RKO (cell line): ENCODE measurements at regions not wholly inside any gene's neighbourhood (a gene's known extent, or its start where the extent isn't known, plus 50 kb on each side); places are given as distances from the start of the nearest gene placed in this dataset.
"Not testable (repeated sequence)": the region's sequence is repeated elsewhere in the genome, so short reads cannot be mapped to it uniquely, and the experiment has no call there.

Experiments
- DNase-seq: peaks from one replicate; pipeline ENCODE4 v3.0.0-alpha.2; 2016; ENCODE audit warnings: low spot score

DNA sequence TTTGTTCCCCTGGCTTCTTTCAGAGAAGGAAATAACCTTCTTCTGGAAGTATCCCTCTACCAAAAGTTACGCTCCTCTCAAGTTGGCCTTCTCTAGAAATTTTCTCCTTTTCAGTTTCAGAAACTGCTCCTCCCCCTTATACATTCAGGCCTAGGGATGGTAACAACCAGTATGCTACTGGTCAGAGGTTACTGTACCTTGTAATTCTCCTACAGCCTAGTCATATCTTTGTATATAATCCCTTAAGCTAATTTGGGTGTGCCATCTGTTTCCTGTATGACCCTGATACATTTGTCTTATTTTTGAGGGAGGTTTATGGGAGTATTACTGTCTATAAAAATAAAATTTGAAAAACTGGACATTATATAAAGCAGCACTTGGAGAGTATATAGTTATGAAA lies 98.0 kb upstream of the NOTCH2NLA start:
- DNase-seq = not testable (repeated sequence)

DNA sequence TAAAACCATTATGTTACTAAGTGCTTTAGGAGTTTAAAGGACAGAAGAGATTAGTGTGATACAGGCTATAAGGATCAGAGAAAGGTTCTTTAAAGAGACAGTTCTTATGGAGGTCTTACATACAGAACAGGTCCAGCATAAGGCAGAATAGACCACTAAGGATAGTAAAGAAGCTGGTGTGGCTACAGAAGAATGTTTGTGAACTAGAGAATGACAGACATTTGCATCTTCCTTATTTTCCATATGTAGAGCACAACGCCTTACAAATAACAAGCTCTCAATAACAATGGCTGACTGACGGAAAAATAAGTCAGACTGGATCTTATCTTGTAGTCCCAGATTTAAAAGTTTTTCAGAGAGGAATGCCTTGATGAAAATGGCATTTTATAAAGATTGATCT lies 95.6 kb upstream of the NOTCH2NLA start:
- DNase-seq = not testable (repeated sequence)

DNA sequence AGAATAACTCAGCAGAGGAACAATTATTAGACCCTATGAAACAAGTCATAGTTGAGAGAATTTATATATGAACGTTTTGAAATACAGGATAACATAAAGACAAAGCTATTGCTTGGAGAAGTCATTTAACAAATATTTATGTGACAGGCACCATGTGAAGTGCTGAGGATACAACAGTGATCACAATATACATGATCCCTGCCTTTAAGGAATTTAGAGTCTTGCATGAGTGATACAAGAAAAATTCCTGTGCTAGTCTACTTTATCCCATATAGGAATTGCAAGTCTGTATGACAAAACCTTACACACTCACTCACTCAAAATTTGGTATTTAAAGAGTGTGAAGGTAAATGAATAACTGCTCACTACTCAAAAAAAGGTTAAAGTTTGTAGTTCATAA lies 94.5 kb upstream of the NOTCH2NLA start:
- not testable (repeated sequence) for DNase-seq

DNA sequence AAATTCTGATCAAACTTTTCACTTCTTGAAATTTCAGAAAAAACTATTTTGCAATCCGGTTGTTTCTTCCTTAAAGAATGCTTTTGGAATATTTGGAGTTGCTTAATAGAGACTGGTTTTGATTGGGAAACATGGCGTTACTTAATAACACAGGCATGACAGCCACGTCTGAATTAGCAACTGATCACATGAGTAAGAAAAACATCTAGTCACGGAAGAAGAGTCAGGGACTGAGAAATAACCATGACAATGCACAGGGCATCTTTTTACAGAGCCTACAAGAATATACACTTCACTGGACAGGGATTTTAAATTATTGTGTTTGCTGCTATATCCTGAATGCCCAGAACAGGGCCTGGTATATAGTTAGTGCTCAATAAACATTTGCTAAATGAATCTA lies 94.1 kb upstream of the NOTCH2NLA start:
- not testable (repeated sequence) for DNase-seq

DNA sequence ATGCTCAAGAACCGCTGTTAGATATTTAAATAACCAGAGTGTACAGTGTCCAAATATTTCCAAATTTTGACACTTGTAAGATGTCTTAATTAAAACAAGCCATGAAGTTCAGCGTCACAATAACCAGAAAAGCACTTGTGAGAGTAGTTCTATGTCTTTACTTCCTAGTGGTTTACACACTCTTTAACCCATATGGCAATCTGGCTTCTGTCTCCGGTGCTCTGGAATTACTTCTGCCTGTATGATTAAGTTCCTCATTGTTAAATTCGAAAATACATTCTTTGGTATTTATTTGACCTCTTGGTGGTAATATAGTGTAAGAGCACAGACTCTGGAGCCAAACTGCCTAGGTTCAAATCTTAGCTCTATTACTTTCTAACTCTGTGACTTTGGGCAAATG lies 89.9 kb upstream of the NOTCH2NLA start:
- not testable (repeated sequence) for DNase-seq

DNA sequence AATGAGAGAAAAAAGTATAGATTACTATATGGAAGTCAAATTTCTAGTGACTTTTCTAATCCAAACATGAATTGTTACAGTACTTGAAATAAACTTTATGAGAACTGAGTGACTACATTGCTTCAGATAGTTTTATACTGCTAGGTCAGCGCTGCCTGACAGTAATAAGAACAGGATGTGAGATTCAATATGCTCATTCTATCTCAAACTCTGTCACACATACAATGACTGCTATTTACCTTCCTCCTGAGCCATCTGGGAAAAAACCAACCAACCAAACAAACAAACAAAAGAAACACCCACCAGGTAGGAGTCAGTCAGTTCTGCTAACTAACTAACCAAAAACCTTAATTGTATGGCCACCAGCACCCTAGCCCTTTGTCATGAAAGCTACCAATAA lies 89.0 kb upstream of the NOTCH2NLA start:
- DNase-seq = not testable (repeated sequence)

DNA sequence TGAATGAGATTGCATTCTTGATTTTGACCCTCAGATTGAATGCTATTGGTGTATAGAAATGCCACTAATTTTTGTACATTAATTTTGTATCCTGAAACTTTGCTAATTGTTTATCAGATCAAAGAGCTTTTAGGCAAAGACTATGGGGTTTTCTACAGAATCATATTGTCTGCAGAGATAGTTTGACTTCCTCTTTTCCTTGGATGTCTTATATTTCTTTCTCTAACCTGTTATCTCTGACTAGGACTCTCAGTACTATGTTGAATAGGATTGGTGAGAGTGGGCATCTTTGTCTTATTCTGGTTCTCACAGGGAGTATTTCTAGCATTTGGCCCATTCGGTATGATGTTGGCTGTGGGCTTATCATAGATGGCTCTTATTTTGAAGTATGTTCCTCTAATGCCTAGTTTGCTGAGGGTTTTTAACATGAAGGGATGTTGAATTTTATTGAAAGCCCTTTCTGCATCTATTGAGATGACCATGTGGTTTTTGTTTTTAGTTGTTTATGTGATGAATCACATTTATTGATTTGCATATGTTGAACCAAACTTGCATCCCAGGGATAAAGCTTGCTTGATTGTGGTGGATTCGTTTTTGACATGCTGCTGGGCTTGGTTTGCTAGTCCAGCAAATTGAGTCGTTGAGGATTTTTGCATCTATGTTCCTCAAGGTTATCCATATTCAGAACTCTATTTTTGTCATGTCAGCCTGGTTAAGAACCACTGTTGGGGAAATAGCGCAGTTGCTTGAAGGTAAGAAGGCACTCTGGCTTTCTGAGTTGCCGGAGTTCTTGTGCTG lies 85.8 kb upstream of the NOTCH2NLA start:
- DNase-seq = not testable (repeated sequence)

DNA sequence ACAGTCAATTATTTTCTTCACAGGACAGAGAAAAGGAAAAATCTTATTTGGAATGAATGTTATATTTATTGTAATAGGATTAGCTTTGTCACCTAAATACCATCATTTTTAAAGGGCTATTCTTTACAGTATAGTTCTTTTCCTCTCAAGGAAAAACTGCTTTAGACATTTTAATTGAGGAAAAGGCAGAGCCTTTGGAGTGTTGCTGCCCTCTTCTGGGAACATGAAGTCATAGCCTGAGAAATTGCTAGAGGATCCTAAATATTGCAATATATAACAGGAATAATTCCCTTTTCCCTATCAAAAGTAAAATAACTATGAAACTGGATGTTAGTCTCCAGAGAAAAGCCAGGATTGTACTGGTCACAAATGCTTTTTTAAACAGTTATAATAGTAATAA lies 81.8 kb upstream of the NOTCH2NLA start:
- DNase-seq = not testable (repeated sequence)

DNA sequence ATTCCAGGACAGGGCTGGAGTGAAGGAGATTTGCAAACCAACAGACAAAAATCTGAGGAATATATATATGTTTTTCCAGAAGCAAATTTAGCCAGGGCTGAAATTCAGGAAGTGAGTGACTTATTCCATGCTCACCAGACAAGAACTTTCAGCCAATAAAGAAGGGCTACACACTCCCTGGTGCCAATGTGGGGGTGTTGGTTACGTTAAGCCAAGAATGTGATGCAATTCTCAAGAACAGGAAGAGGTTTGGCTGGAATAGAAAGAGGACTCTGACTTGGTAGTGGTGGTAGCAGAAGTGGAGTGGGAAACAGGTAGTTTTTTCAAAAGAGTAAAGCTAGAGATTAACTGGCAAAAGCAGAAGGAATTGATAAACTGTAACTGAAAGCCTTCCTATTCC lies 80.6 kb upstream of the NOTCH2NLA start:
- not testable (repeated sequence) for DNase-seq

DNA sequence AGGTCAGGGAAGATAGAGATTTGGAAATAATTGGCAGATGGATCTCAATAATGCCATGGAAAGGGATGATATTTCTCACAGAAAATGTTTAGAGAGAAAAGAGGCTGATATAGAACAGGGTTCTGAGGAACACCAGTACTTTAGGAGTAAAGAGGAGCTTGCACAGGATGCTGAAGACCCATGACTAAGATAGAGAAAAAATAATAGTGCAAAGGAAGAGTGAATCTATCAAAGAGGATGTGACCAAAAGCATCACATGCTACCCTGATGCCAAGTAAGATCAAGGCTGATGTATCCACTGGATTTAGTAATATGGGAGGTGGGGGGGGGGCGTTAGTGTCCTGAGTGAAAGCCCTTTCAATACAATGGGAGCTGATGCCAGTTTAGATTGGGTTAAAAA lies 80.1 kb upstream of the NOTCH2NLA start:
- not testable (repeated sequence) for DNase-seq

DNA sequence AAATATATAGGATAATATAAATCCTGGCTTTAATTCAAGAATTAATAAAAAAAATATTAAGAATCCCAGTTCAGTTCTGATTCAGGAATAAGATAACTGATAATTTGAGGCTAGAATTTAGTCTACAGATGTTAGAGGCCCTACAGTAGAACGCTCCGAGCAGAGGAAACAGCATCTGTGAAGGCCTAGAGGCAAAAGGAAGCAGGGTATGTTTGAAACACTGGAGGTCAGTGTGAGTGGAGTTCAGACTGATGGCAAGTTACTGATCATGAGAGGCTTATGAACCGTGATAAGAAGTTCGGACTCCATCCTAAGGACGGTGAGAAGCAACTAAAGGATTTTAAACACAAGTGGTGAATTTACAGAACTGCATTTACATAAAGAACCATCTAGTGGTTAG lies 79.3 kb upstream of the NOTCH2NLA start:
- DNase-seq = not testable (repeated sequence)

DNA sequence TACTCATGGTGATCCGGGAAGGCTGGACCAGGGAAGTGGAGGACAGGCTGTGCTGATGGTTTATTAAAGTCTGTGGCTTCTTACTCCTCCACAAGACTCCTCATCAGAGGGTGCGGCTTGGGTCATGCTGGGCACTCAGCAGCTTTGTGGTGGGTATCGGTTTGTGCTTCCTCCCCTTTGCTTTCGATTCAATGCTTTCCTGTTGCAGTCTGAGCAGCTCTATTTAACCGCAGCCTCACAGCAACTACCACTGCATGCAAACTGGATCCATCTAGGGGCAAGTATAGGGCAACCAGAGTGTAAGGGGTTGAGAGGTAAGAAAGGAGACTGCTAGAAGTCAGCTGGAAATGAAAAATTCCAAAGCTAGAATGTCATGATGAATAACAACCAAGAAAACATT lies 78.8 kb upstream of the NOTCH2NLA start:
- DNase-seq = not testable (repeated sequence)

DNA sequence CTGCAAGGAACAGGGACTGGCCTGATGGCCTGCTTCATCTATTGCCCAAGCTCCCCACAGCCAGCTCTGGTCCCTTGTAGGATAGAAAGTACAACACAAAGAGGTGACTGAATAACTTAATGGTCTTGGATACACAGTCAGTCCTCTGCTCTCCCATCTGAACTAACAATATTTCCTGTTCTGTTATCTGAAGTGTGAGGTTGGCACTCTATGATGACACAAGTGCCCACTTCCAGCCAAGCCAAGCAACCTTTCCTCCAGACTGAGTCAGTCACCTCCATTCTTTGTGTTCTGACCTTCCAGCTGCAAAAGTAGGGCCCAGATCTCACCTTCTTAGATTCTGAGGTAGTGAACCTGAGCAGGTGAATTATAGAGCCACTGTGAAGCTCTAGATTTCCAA lies 77.8 kb upstream of the NOTCH2NLA start:
- DNase-seq = not testable (repeated sequence)

DNA sequence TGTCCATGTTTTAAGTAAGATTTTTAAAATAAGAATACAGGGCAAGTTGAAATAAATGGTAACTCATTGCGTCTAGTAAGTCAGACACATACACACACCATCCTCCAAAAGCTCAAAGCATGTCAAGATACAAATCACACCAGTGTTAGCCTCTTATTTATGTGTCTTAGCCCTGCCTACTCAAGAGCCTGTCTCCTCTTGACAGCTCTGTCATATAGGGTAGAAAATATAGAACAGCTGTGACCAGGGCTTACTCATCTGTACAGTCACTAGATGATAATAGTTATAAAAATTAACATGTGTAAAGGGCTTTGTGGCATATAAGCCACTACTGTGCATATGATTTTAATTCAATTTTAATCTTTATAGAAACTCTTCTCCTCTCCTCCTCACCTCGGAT lies 76.6 kb upstream of the NOTCH2NLA start:
- DNase-seq = not testable (repeated sequence)

DNA sequence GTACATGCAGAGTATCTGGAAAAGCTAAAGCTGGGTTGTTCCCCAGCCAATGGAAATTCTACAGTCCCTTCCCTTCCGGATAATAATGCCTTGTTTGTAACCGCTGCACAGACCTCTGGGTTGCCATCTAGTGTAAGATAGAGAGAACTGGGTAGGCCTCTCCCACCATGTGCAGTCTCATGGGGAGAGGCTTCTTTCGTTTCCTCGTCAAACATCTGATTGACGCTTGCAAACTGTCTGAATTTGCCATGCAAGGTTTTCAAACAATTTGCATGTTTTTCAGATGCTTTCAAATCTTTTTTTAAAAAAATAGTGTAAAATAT lies 69.7 kb upstream of the NOTCH2NLA start:
- not testable (repeated sequence) for DNase-seq

DNA sequence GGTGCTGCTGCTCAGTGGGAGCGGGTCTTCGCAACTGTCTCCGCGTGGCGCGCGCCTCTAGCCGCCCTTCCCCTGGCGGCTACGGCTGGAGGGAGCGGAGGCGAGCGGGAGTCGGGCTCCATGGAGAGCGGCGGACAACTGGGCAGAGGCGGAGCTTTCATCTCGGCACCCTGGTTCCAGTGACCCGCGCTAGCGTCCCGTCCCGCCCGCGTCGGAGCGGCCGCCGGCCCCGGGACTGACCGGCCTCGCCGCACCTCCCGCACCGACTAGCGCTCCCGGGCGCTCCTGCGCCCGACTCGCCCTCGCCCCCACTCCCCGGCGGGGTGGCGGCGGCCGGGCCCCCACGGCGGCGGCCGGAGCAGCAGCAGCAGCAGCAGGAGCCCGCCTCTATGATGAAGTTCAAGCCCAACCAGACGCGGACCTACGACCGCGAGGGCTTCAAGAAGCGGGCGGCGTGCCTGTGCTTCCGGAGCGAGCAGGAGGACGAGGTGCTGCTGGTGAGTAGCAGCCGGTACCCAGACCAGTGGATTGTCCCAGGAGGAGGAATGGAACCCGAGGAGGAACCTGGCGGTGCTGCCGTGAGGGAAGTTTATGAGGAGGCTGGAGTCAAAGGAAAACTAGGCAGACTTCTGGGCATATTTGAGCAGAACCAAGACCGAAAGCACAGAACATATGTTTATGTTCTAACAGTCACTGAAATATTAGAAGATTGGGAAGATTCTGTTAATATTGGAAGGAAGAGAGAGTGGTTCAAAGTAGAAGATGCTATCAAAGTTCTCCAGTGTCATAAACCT lies 69.2 kb upstream of the NOTCH2NLA start:
- not testable (repeated sequence) for DNase-seq

DNA sequence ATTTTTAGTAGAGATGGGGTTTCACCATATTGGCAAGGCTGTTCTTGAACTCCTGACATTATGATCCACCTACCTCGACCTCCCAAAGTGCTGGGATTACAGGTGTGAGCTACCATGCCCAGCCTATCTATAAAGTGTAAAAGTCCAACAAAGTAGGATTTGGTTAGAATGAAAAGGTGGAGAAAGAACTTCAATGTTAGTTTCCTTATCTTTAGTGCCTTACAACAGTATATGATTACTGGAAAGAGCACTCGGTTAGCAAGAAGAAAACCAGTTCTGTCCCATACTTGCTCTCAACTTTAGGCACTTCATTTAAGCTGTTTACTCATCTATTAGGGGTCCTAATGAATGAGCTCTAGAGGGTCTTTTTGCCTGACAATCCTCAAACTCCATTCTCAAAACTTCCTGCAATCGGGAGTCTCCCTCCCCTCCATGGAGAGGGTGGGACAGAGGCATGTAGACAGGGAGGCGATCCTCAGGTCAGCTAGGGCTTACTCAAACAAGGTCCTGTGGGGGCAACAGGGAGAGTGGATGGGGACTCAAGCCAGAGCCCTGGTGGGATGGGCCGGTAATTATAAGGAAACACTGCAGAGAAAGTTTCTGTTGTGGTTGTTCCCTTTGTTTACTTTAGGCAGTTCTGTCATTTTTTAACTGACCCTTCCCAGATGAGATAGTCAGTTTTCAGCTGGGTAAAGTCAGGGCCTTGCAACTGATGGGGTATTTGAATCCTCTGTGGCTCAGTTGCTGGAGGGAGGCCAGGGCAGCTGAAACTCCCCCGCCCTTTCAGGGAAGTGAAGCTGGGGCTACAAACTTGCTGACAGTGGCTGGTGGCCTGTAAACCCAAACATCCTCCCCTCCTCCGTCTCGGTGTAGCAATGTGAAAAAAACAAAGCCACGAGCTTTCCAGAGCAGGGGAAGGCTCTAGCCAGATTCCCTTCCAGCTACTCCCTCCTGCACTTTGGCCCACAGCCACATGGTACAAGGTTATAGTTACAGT lies 64.4 kb upstream of the NOTCH2NLA start:
- DNase-seq = not testable (repeated sequence)

DNA sequence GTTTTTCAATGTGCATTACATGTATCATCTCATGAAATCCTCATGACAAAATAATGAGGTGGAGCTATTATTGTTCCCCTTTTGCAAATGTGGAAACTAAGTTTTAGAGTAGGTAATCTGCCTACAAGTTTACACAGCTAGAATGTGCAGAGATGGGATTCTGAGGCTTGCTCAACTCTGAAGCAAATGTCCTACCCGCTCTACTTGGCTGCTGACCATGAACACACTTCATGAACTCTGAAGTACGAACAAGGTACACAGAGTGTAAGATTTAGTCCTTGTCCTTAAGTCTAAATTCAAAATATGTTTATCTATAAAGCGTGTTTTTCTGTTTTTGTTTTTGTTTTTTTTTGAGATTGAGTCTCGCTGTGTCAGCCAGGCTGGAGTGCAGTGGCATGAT lies 63.6 kb upstream of the NOTCH2NLA start:
- not testable (repeated sequence) for DNase-seq

DNA sequence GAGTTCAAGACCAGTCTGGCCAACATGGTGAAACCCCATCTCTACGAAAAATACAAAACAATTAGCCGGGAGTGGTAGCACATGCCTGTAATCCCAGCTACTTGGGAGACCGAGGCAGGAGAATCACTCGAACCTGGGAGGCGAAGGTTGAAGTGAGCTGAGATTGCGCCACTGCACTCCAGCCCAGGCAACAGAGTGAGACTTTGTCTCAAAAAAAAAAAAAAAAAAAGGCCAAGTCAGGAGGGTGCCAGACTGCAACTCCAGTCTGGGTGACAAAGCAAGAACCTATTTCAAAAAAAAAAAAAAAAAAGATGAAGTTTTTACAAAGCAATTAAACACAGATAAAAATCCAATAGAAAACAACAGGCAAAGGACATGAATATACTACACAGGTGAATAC lies 59.1 kb upstream of the NOTCH2NLA start:
- DNase-seq = not testable (repeated sequence)

DNA sequence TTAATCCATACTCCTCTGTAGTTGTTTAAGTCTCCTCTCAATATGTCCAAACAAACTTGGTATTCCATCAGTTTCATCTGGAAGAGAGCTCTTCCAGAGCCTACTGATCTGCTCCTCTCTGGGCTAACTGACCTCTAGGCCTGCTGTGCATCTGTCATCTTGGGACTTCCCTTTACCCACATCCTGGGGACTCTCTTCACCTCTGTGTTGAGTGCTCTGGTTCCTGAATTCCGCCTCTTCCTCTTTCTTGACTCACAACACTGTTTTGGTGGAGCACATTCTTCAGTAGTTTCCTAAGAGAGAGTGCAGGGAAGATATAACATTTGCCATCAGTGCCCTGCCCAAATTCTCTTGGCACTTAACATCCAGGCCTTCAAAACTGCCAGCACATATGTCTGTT lies 55.9 kb upstream of the NOTCH2NLA start:
- not testable (repeated sequence) for DNase-seq

DNA sequence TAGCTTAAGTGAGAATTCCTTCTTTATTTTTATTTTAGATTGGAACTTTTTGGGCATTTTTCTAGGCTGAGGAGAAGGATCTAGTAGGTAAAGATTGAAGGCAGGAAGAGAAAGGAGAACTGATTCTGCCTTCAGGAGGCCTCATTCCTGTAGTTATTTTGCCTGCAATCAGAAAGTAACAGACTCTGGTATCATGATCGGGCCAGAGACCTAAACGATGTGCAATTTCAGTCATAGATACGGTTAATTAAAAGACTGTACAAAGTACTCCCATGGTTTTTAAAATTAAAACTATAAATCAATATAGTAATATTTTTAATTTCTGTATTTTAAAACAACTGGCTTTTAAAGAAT lies 54.7 kb upstream of the NOTCH2NLA start:
- DNase-seq = not testable (repeated sequence)
